Neural crest cell (in vitro differentiated cells): ENCODE measurements at regions not wholly inside any gene's neighbourhood (a gene's known extent, or its start where the extent isn't known, plus 50 kb on each side); places are given as distances from the start of the nearest gene placed in this dataset.

Experiments
- DNase-seq: peaks from one replicate; pipeline ENCODE4 v3.0.0; 2021; ENCODE audit warnings: low read depth, mixed read lengths, low spot score
- H3K27ac Mint-ChIP-seq: one replicate; pipeline ENCODE4 v1.8.0; 2021; ENCODE audit warnings: mild to moderate bottlenecking, mixed read lengths; ENCODE audit not compliant: unreplicated experiment
- H3K27me3 Mint-ChIP-seq: 2 replicates; pipeline ENCODE4 v1.8.0; 2021; ENCODE audit warnings: low read depth, mild to moderate bottlenecking, mixed read lengths
- H3K36me3 Mint-ChIP-seq: 2 replicates; pipeline ENCODE4 v1.8.0; 2021; ENCODE audit warnings: low read depth, mild to moderate bottlenecking, mixed read lengths
- H3K4me1 Mint-ChIP-seq: 2 replicates; pipeline ENCODE4 v1.8.0; 2021; ENCODE audit warnings: mixed read lengths
- H3K4me3 Mint-ChIP-seq: one replicate; pipeline ENCODE4 v1.8.0; 2021; ENCODE audit warnings: mild to moderate bottlenecking, mixed read lengths
- H3K9me3 Mint-ChIP-seq: 2 replicates; pipeline ENCODE4 v1.8.0; 2021; ENCODE audit warnings: mixed read lengths
- CTCF ChIP-seq: fragments of 200-600 bp; sonication (generic); conservative IDR thresholded peaks from 2 replicates; pipeline ENCODE4 v1.5.0; 2021; ENCODE audit warnings: antibody characterized with exemption, mild to moderate bottlenecking

GRCh38 chr3:144324076-144324475, 352.5 kb downstream of the DIPK2A start:
- no peak for TF ChIP-seq CTCF
- DNase-seq, result no peak

GRCh38 chr3:144332868-144333267, 361.2 kb downstream of the DIPK2A start:
- Mint-ChIP-seq H3K36me3 (no peaks in the 10 kb centered on the region), H3K9me3 (peaks cover 4% of the 10 kb centered on the region), H3K27ac (no peak overlapping the region), H3K4me3 (no peak overlapping the region), H3K27me3 (no peaks in the 10 kb centered on the region), H3K4me1 (no peaks in the 10 kb centered on the region)
- no peak for TF ChIP-seq CTCF
- DNase-seq, result no peak

More at GRCh38 chr3:144324076-144324475, 352.5 kb downstream of the DIPK2A start:
- Mint-ChIP-seq H3K9me3 (peaks cover 18% of the 10 kb centered on the region), H3K4me3 (no peak overlapping the region), H3K4me1 (no peaks in the 10 kb centered on the region), H3K36me3 (peaks cover 6% of the 10 kb centered on the region), H3K27me3 (no peaks in the 10 kb centered on the region), H3K27ac (no peak overlapping the region)

- no peaks in the 10 kb centered on the region for H3K4me1 Mint-ChIP-seq
- no peaks in the 10 kb centered on the region for H3K27me3 Mint-ChIP-seq
- no peaks in the 10 kb centered on the region for H3K36me3 Mint-ChIP-seq
- H3K27ac Mint-ChIP-seq, result no peak overlapping the region
- no peak for DNase-seq
- TF ChIP-seq CTCF, result no peak
- H3K4me3 Mint-ChIP-seq, result no peak overlapping the region
- peaks cover 2% of the 10 kb centered on the region for H3K9me3 Mint-ChIP-seq
Observed at GRCh38 chr3:144341471-144341870, 369.8 kb downstream of the DIPK2A start.

- Mint-ChIP-seq H3K4me1 (no peaks in the 10 kb centered on the region), H3K36me3 (no peaks in the 10 kb centered on the region)
- TF ChIP-seq CTCF, result no peak
Observed at GRCh38 chr3:144343343-144343742, 371.7 kb downstream of the DIPK2A start.

GRCh38 chr3:144343777-144344176, 372.2 kb downstream of the DIPK2A start:
- Mint-ChIP-seq H3K4me1 (no peaks in the 10 kb centered on the region), H3K36me3 (no peaks in the 10 kb centered on the region), H3K27ac (no peak overlapping the region), H3K27me3 (no peaks in the 10 kb centered on the region), H3K4me3 (no peak overlapping the region), H3K9me3 (peaks cover under 1% of the 10 kb centered on the region)
- TF ChIP-seq CTCF, result no peak
- no peak for DNase-seq

More at GRCh38 chr3:144343343-144343742, 371.7 kb downstream of the DIPK2A start:
- Mint-ChIP-seq H3K9me3 (peaks cover 2% of the 10 kb centered on the region), H3K27me3 (no peaks in the 10 kb centered on the region), H3K4me3 (no peak overlapping the region), H3K27ac (no peak overlapping the region)
- DNase-seq, result no peak
